Neural progenitor cell (in vitro differentiated cells): ENCODE measurements at regions not wholly inside any gene's neighbourhood (a gene's known extent, or its start where the extent isn't known, plus 50 kb on each side); places are given as distances from the start of the nearest gene placed in this dataset.

Experiments
- DNase-seq: peaks from one replicate; pipeline ENCODE4 v3.0.0-alpha.2; 2016; ENCODE audit warnings: low spot score
- H2AFZ ChIP-seq: fragments of 200-600 bp; sonication (generic); replicated peaks from 2 replicates; pipeline ENCODE4 v1.6.1; 2016; ENCODE audit warnings: antibody characterized with exemption
- H3F3A ChIP-seq: fragments of 200-600 bp; sonication (generic); 2 replicates; pipeline ENCODE4 v1.6.1; 2016; ENCODE audit warnings: antibody characterized with exemption, low read depth
- H3K27ac ChIP-seq: fragments of 200-600 bp; sonication (generic); 2 replicates; pipeline ENCODE4 v1.5.1; 2016; ENCODE audit warnings: mild to moderate bottlenecking
- H3K27me3 ChIP-seq: fragments of 200-600 bp; sonication (generic); 2 replicates; pipeline ENCODE4 v1.6.1; 2016; ENCODE audit warnings: mild to moderate bottlenecking, moderate library complexity
- H3K36me3 ChIP-seq: fragments of 200-600 bp; sonication (generic); 2 replicates; pipeline ENCODE4 v1.5.1; 2016
- H3K4me1 ChIP-seq: fragments of 200-600 bp; sonication (generic); 2 replicates; pipeline ENCODE4 v1.6.1; 2016; ENCODE audit warnings: mixed run types
- H3K4me2 ChIP-seq: fragments of 200-600 bp; sonication (generic); 2 replicates; pipeline ENCODE4 v1.6.1; 2016
- H3K4me3 ChIP-seq: fragments of 200-600 bp; sonication (generic); 2 replicates; pipeline ENCODE4 v1.5.1; 2016
- H3K79me2 ChIP-seq: fragments of 200-600 bp; sonication (generic); 2 replicates; pipeline ENCODE4 v1.6.1; 2016; ENCODE audit warnings: low read depth
- H3K9ac ChIP-seq: fragments of 200-600 bp; sonication (generic); 2 replicates; pipeline ENCODE4 v1.6.1; 2016
- H3K9me3 ChIP-seq: fragments of 200-600 bp; sonication (generic); 2 replicates; pipeline ENCODE4 v1.5.1; 2016; ENCODE audit warnings: low read depth
- H4K20me1 ChIP-seq: fragments of 200-600 bp; sonication (generic); 2 replicates; pipeline ENCODE4 v1.6.1; 2016; ENCODE audit warnings: low read depth
- H3K27ac Mint-ChIP-seq: 3 replicates; pipeline ENCODE4 v1.8.0; 2021; ENCODE audit warnings: mixed read lengths
- H3K27me3 Mint-ChIP-seq: 2 replicates; pipeline ENCODE4 v1.8.0; 2022; ENCODE audit warnings: low read depth, mild to moderate bottlenecking, inconsistent platforms, moderate library complexity, mixed read lengths; ENCODE audit not compliant: insufficient read depth
- H3K36me3 Mint-ChIP-seq: 3 replicates; pipeline ENCODE4 v1.8.0; 2021; ENCODE audit warnings: mixed read lengths
- H3K4me1 Mint-ChIP-seq: 3 replicates; pipeline ENCODE4 v1.8.0; 2021; ENCODE audit warnings: mixed read lengths
- H3K4me3 Mint-ChIP-seq: 3 replicates; pipeline ENCODE4 v1.8.0; 2021; ENCODE audit warnings: mild to moderate bottlenecking, moderate library complexity, mixed read lengths
- H3K9me3 Mint-ChIP-seq: 3 replicates; pipeline ENCODE4 v1.8.0; 2020; ENCODE audit warnings: mixed read lengths
- CTCF ChIP-seq: fragments of 200-600 bp; sonication (generic); IDR thresholded peaks from 2 replicates; pipeline ENCODE4 v1.5.1; 2017; ENCODE audit warnings: antibody characterized with exemption, mild to moderate bottlenecking
- EZH2 ChIP-seq: fragments of 200-600 bp; sonication (generic); IDR thresholded peaks from 2 replicates; pipeline ENCODE4 v1.6.1; 2017; ENCODE audit warnings: antibody characterized with exemption, mild to moderate bottlenecking, moderate library complexity
- EZH2phosphoT487 ChIP-seq: fragments of 200-600 bp; sonication (generic); IDR thresholded peaks from 2 replicates; pipeline ENCODE4 v1.6.1; 2017; ENCODE audit warnings: antibody characterized with exemption

- Histone ChIP-seq H3K27me3 (no peaks in the 10 kb centered on the region), H3K4me3 (no peak overlapping the region), H3K27ac (no peak overlapping the region), H3K36me3 (no peaks in the 10 kb centered on the region), H3K4me1 (no peaks in the 10 kb centered on the region), H4K20me1 (no peaks in the 10 kb centered on the region), H3K79me2 (no peaks in the 10 kb centered on the region), H2AFZ (no peak overlapping the region), H3K9me3 (no peaks in the 10 kb centered on the region), H3K4me2 (no peak overlapping the region), H3F3A (no peaks in the 10 kb centered on the region), H3K9ac (no peak overlapping the region)
- peaks cover 2% of the 10 kb centered on the region for H3K4me1 Mint-ChIP-seq
- H3K9me3 Mint-ChIP-seq = no peaks in the 10 kb centered on the region
- DNase-seq = no peak
- no peak overlapping the region for H3K27ac Mint-ChIP-seq
- TF ChIP-seq EZH2phosphoT487 (no peak), CTCF (no peak), EZH2 (no peak)
- no peak overlapping the region for H3K4me3 Mint-ChIP-seq
- no peaks in the 10 kb centered on the region for H3K27me3 Mint-ChIP-seq
- no peaks in the 10 kb centered on the region for H3K36me3 Mint-ChIP-seq
Measured at GRCh38 chr12:30814295-30814655, 59.5 kb upstream of the CAPRIN2 start.

GRCh38 chr12:30813525-30814294 lies 59.0 kb upstream of the CAPRIN2 start:
- H3K27ac ChIP-seq = no peak overlapping the region
- no peak overlapping the region for H3K9ac ChIP-seq
- no peak overlapping the region for H3K4me3 ChIP-seq
- no peaks in the 10 kb centered on the region for H3K27me3 Mint-ChIP-seq
- no peak for TF ChIP-seq EZH2phosphoT487
- no peak for TF ChIP-seq EZH2
- TF ChIP-seq CTCF = no peak
- H2AFZ ChIP-seq = no peak overlapping the region
- H3K4me2 ChIP-seq = no peak overlapping the region
- H3K79me2 ChIP-seq = no peaks in the 10 kb centered on the region
- H3K27me3 ChIP-seq = no peaks in the 10 kb centered on the region
- no peaks in the 10 kb centered on the region for H3K9me3 ChIP-seq
- DNase-seq = no peak
- no peaks in the 10 kb centered on the region for H3K36me3 Mint-ChIP-seq
- no peaks in the 10 kb centered on the region for H3K36me3 ChIP-seq
- no peaks in the 10 kb centered on the region for H3F3A ChIP-seq
- no peaks in the 10 kb centered on the region for H3K4me1 ChIP-seq
- H3K4me3 Mint-ChIP-seq = no peak overlapping the region
- H4K20me1 ChIP-seq = no peaks in the 10 kb centered on the region
- peaks cover 2% of the 10 kb centered on the region for H3K4me1 Mint-ChIP-seq
- H3K9me3 Mint-ChIP-seq = no peaks in the 10 kb centered on the region
- H3K27ac Mint-ChIP-seq = no peak overlapping the region

GRCh38 chr12:30811966-30812365 lies 57.2 kb upstream of the CAPRIN2 start:
- no peaks in the 10 kb centered on the region for H3K79me2 ChIP-seq
- Mint-ChIP-seq H3K4me1 (no peaks in the 10 kb centered on the region), H3K4me3 (no peak overlapping the region), H3K27me3 (no peaks in the 10 kb centered on the region), H3K36me3 (peaks cover 2% of the 10 kb centered on the region), H3K9me3 (peaks cover 3% of the 10 kb centered on the region), H3K27ac (no peak overlapping the region)
- no peak overlapping the region for H3K27ac ChIP-seq
- no peaks in the 10 kb centered on the region for H3K4me1 ChIP-seq
- no peak overlapping the region for H3K4me3 ChIP-seq
- H3F3A ChIP-seq = no peaks in the 10 kb centered on the region
- no peaks in the 10 kb centered on the region for H3K9me3 ChIP-seq
- H3K9ac ChIP-seq = no peak overlapping the region
- H3K27me3 ChIP-seq = no peaks in the 10 kb centered on the region
- H2AFZ ChIP-seq = peak overlapping the region; percentile 82
- no peak overlapping the region for H3K4me2 ChIP-seq
- H3K36me3 ChIP-seq = no peaks in the 10 kb centered on the region
- no peak for TF ChIP-seq EZH2
- no peak for TF ChIP-seq CTCF
- no peak for TF ChIP-seq EZH2phosphoT487
- no peak for DNase-seq
- no peaks in the 10 kb centered on the region for H4K20me1 ChIP-seq
